Caco-2 (cell line): ENCODE measurements at regions not wholly inside any gene's neighbourhood (a gene's known extent, or its start where the extent isn't known, plus 50 kb on each side); places are given as distances from the start of the nearest gene placed in this dataset.

Experiments used
- BruUV-seq: library from RNA; stranded (reverse); fragments of 400-500 nt; replicated peaks from 2 replicates; lab custom pipeline; 2021; lab: Mats Ljungman, UMichigan
- CTCF ChIA-PET: fragments of 300-600 bp; sonication (Branson Sonifier 250); formaldehyde crosslinking; loops from one replicate; lab custom pipeline; 2022; ENCODE audit warnings: antibody characterized with exemption; lab: Charles Lee
- POLR2A ChIA-PET: fragments of 300-600 bp; sonication (Branson Sonifier 250); formaldehyde crosslinking; loops from one replicate; lab custom pipeline; 2022; ENCODE audit warnings: antibody characterized with exemption; lab: Charles Lee
- DNase-seq, 2 experiments: peaks; one replicate each; pipeline versions ENCODE4 v3.0.0 to v3.0.0-alpha.2; 2020 to 2022
- H3K27me3 ChIP-seq: replicated peaks from 2 replicates; pipeline ENCODE4 v1.6.0; 2011; ENCODE audit warnings: low read length; ENCODE audit not compliant: control insufficient read depth, insufficient read depth
- H3K36me3 ChIP-seq: 2 replicates; pipeline ENCODE4 v1.5.1; 2011; ENCODE audit warnings: low read length; ENCODE audit not compliant: control insufficient read depth, insufficient read depth
- H3K4me1 ChIP-seq: fragments of 250-450 bp; sonication (Bioruptor Pico); 2 replicates; pipeline ENCODE4 v1.5.1; 2020; ENCODE audit warnings: mild to moderate bottlenecking
- H3K4me3 ChIP-seq: 2 replicates; pipeline ENCODE4 v1.5.1; 2011; ENCODE audit warnings: low read depth, mild to moderate bottlenecking, control low read depth, low read length
- H3K9me3 ChIP-seq: fragments of 250-450 bp; sonication (Bioruptor Pico); 2 replicates; pipeline ENCODE4 v1.5.1; 2020; ENCODE audit warnings: mild to moderate bottlenecking, moderate library complexity
- H3K27ac Mint-ChIP-seq: one replicate; pipeline ENCODE4 v1.8.0; 2022; ENCODE audit warnings: mixed read lengths; ENCODE audit not compliant: unreplicated experiment
- H3K27me3 Mint-ChIP-seq: one replicate; pipeline ENCODE4 v1.8.0; 2022; ENCODE audit warnings: mixed read lengths; ENCODE audit not compliant: insufficient read depth, unreplicated experiment
- H3K36me3 Mint-ChIP-seq: one replicate; pipeline ENCODE4 v1.8.0; 2022; ENCODE audit warnings: mild to moderate bottlenecking, mixed read lengths; ENCODE audit not compliant: insufficient read depth, unreplicated experiment
- H3K4me1 Mint-ChIP-seq: one replicate; pipeline ENCODE4 v1.8.0; 2022; ENCODE audit warnings: low read depth, mixed read lengths; ENCODE audit not compliant: unreplicated experiment
- H3K4me3 Mint-ChIP-seq: one replicate; pipeline ENCODE4 v1.8.0; 2022; ENCODE audit warnings: mild to moderate bottlenecking, moderate library complexity, mixed read lengths; ENCODE audit not compliant: unreplicated experiment
- H3K9me3 Mint-ChIP-seq: one replicate; pipeline ENCODE4 v1.8.0; 2022; ENCODE audit warnings: mixed read lengths; ENCODE audit not compliant: unreplicated experiment
- intact Hi-C: fragments of 100-400 bp; cut with micrococcal nuclease; formaldehyde crosslinking; loops from one replicate; pipeline ENCODE4 v1.10.0; 2022; ENCODE audit not compliant: unreplicated experiment
- TF ChIP-seq, protein P1 (sequence below), 2 experiments: fragments of 200-600 bp in 1 of 2; IDR thresholded peaks; 1 replicate in 1 of 2; 2 replicates in 1 of 2; pipeline versions ENCODE4 v1.5.1 to v1.8.0; 2011 to 2022; ENCODE audit warnings: antibody characterized with exemption in 1 of 2, control low read depth in 1 of 2, inconsistent platforms in 1 of 2, low read depth in 1 of 2, low read length in 1 of 2, mild to moderate bottlenecking in 1 of 2, moderate library complexity in 1 of 2; ENCODE audit not compliant: insufficient read depth in 1 of 2, severe bottlenecking in 1 of 2, unreplicated experiment in 1 of 2

DNA sequence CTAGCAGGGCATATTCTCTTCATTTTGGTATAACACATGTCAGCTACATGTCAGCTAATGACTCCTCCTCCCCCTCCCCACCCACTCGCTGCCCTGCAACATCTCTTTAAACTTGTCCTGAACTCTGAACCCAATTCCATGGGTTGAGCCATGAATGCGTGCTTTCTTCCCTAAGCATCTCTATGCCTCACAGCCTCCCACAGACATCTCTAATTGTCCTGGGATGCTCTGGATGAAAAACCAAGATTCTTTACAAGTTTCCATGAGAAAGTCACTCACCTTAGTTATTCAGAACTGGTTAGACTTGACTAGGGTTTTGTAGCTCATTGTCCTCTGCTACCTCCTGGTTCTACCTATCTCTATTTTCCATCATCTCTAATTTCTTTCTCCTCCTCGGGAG, 629.1 kb downstream of the TBL1XR1 start:
- Histone ChIP-seq H3K4me1 (no peaks in the 10 kb centered on the region), H3K4me3 (no peak overlapping the region), H3K27me3 (no peaks in the 10 kb centered on the region), H3K9me3 (no peaks in the 10 kb centered on the region), H3K36me3 (no peaks in the 10 kb centered on the region)
- no peaks in the 10 kb centered on the region for H3K27me3 Mint-ChIP-seq
- no peak for DNase-seq
- intact Hi-C loops = no loop called here
- H3K4me3 Mint-ChIP-seq = no peak overlapping the region
- ChIA-PET CTCF (no interaction called here), POLR2A (no interaction called here)
- TF ChIP-seq, protein P1, sequence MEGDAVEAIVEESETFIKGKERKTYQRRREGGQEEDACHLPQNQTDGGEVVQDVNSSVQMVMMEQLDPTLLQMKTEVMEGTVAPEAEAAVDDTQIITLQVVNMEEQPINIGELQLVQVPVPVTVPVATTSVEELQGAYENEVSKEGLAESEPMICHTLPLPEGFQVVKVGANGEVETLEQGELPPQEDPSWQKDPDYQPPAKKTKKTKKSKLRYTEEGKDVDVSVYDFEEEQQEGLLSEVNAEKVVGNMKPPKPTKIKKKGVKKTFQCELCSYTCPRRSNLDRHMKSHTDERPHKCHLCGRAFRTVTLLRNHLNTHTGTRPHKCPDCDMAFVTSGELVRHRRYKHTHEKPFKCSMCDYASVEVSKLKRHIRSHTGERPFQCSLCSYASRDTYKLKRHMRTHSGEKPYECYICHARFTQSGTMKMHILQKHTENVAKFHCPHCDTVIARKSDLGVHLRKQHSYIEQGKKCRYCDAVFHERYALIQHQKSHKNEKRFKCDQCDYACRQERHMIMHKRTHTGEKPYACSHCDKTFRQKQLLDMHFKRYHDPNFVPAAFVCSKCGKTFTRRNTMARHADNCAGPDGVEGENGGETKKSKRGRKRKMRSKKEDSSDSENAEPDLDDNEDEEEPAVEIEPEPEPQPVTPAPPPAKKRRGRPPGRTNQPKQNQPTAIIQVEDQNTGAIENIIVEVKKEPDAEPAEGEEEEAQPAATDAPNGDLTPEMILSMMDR (IDR thresholded peaks at IDR 0.05; ENCODE audit: insufficient read depth in 1 of 2, low read depth in 1 of 2, low read length in 1 of 2, severe bottlenecking in 1 of 2, unreplicated experiment in 1 of 2) = no peak
- H3K36me3 Mint-ChIP-seq = no peaks in the 10 kb centered on the region
- H3K4me1 Mint-ChIP-seq = no peaks in the 10 kb centered on the region
- no peaks in the 10 kb centered on the region for H3K9me3 Mint-ChIP-seq
- BruUV-seq = no TSS peak
- no peak overlapping the region for H3K27ac Mint-ChIP-seq

- DNase-seq = no peak
- H3K9me3 ChIP-seq = no peaks in the 10 kb centered on the region
- Mint-ChIP-seq H3K27me3 (no peaks in the 10 kb centered on the region), H3K27ac (no peak overlapping the region), H3K4me3 (no peak overlapping the region), H3K4me1 (no peaks in the 10 kb centered on the region), H3K9me3 (no peaks in the 10 kb centered on the region), H3K36me3 (no peaks in the 10 kb centered on the region)
- TF ChIP-seq, protein P1 (IDR thresholded peaks at IDR 0.05; ENCODE audit: insufficient read depth in 1 of 2, low read depth in 1 of 2, low read length in 1 of 2, severe bottlenecking in 1 of 2, unreplicated experiment in 1 of 2) = no peak
- no peaks in the 10 kb centered on the region for H3K36me3 ChIP-seq
- BruUV-seq = no TSS peak
- H3K27me3 ChIP-seq = no peaks in the 10 kb centered on the region
- POLR2A ChIA-PET = no interaction called here
- no peak overlapping the region for H3K4me3 ChIP-seq
- CTCF ChIA-PET = no interaction called here
- H3K4me1 ChIP-seq = no peaks in the 10 kb centered on the region
- intact Hi-C loops = no loop called here
Measured at GRCh38 chr3:176566757-176567156, 630.5 kb downstream of the TBL1XR1 start.

DNA sequence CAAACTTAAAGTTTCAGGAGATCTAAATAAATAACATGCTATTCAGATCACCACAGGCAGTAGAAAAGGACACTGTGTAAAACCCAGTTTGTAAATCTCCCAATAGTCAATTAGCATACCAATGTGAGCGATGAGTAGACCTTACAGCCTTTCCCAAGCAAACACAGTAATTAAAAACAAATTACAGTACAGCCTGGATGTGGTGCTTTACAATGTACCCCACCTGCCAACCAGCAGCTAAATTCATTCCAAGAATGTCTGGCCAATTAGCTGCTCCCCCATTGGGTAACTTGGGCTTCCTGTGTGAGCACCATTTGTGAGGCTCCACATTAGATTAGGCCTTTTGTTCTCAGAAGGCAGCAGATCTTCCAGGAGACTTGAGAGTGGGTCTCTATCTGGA, 635.0 kb downstream of the TBL1XR1 start:
- no peaks in the 10 kb centered on the region for H3K9me3 Mint-ChIP-seq
- ChIA-PET POLR2A (no interaction called here), CTCF (no interaction called here)
- no peak for DNase-seq
- no TSS peak for BruUV-seq
- intact Hi-C loops = no loop called here
- Histone ChIP-seq H3K4me1 (no peaks in the 10 kb centered on the region), H3K4me3 (no peak overlapping the region), H3K27me3 (no peaks in the 10 kb centered on the region; the same call in 1 of the 2 replicates), H3K36me3 (no peaks in the 10 kb centered on the region), H3K9me3 (no peaks in the 10 kb centered on the region)
- no peaks in the 10 kb centered on the region for H3K27me3 Mint-ChIP-seq
- no peaks in the 10 kb centered on the region for H3K4me1 Mint-ChIP-seq
- no peak overlapping the region for H3K4me3 Mint-ChIP-seq
- no peaks in the 10 kb centered on the region for H3K36me3 Mint-ChIP-seq
- H3K27ac Mint-ChIP-seq = no peak overlapping the region
- TF ChIP-seq, protein P1 (IDR thresholded peaks at IDR 0.05; ENCODE audit: insufficient read depth in 1 of 2, low read depth in 1 of 2, low read length in 1 of 2, severe bottlenecking in 1 of 2, unreplicated experiment in 1 of 2) = no peak
